SJSA1 (cell line): ENCODE measurements at regions not wholly inside any gene's neighbourhood (a gene's known extent, or its start where the extent isn't known, plus 50 kb on each side); places are given as distances from the start of the nearest gene placed in this dataset.

Source experiments
- DNase-seq, 2 experiments: peaks; one replicate each; pipeline ENCODE4 v3.0.0-alpha.2; 2015 to 2020; ENCODE audit warnings: low spot score in 2 of 2, low read depth in 1 of 2
- H3K27ac ChIP-seq: fragments of 250-450 bp; sonication (Bioruptor Pico); 2 replicates; pipeline ENCODE4 v1.5.1; 2020; ENCODE audit warnings: mild to moderate bottlenecking, moderate library complexity
- H3K27me3 ChIP-seq: fragments of 250-450 bp; sonication (Bioruptor Pico); replicated peaks from 2 replicates; pipeline ENCODE4 v1.5.1; 2020; ENCODE audit warnings: mild to moderate bottlenecking, moderate library complexity
- H3K36me3 ChIP-seq: fragments of 250-450 bp; sonication (Bioruptor Pico); 2 replicates; pipeline ENCODE4 v1.5.1; 2020; ENCODE audit warnings: mild to moderate bottlenecking
- H3K4me1 ChIP-seq: fragments of 250-450 bp; sonication (Bioruptor Pico); replicated peaks from 2 replicates; pipeline ENCODE4 v1.6.1; 2021; ENCODE audit warnings: mild to moderate bottlenecking
- H3K4me3 ChIP-seq: fragments of 250-450 bp; sonication (Bioruptor Pico); 2 replicates; pipeline ENCODE4 v1.5.1; 2020; ENCODE audit warnings: mild to moderate bottlenecking
- H3K9me3 ChIP-seq: fragments of 250-450 bp; sonication (Bioruptor Pico); replicated peaks from 2 replicates; pipeline ENCODE4 v1.5.1; 2020; ENCODE audit warnings: mild to moderate bottlenecking

- no peaks in the 10 kb centered on the region for H3K36me3 ChIP-seq
- H3K4me1 ChIP-seq: no peaks in the 10 kb centered on the region
- no peak overlapping the region for H3K27ac ChIP-seq
- no peaks in the 10 kb centered on the region for H3K27me3 ChIP-seq
- no peak overlapping the region for H3K4me3 ChIP-seq
- H3K9me3 ChIP-seq: no peaks in the 10 kb centered on the region
- DNase-seq: no peak
Observed at GRCh38 chr13:106259928-106260327, 275.5 kb downstream of the EFNB2 start.

GRCh38 chr13:106246666-106247188, 288.7 kb downstream of the EFNB2 start:
- no peak overlapping the region for H3K27ac ChIP-seq

GRCh38 chr13:106246242-106246641, 289.2 kb downstream of the EFNB2 start:
- no peaks in the 10 kb centered on the region for H3K27me3 ChIP-seq
- no peaks in the 10 kb centered on the region for H3K4me1 ChIP-seq
- H3K9me3 ChIP-seq: no peaks in the 10 kb centered on the region
- H3K36me3 ChIP-seq: no peaks in the 10 kb centered on the region
- H3K4me3 ChIP-seq: no peak overlapping the region
- H3K27ac ChIP-seq: no peak overlapping the region
- no peak for DNase-seq

More at GRCh38 chr13:106246666-106247188, 288.7 kb downstream of the EFNB2 start:
- Histone ChIP-seq H3K36me3 (no peaks in the 10 kb centered on the region), H3K9me3 (no peaks in the 10 kb centered on the region), H3K4me1 (no peaks in the 10 kb centered on the region), H3K4me3 (no peak overlapping the region), H3K27me3 (no peaks in the 10 kb centered on the region)
- no peak for DNase-seq

GRCh38 chr13:106243011-106243565, 292.4 kb downstream of the EFNB2 start:
- Histone ChIP-seq H3K9me3 (no peaks in the 10 kb centered on the region), H3K36me3 (no peaks in the 10 kb centered on the region), H3K4me1 (no peaks in the 10 kb centered on the region), H3K27ac (no peak overlapping the region), H3K27me3 (no peaks in the 10 kb centered on the region), H3K4me3 (no peak overlapping the region)
- no peak for DNase-seq

GRCh38 chr13:106241974-106242953, 293.2 kb downstream of the EFNB2 start:
- DNase-seq: no peak
- Histone ChIP-seq H3K27ac (no peak overlapping the region), H3K36me3 (no peaks in the 10 kb centered on the region), H3K4me1 (no peaks in the 10 kb centered on the region), H3K9me3 (no peaks in the 10 kb centered on the region), H3K4me3 (no peak overlapping the region), H3K27me3 (no peaks in the 10 kb centered on the region)

- Histone ChIP-seq H3K27me3 (no peaks in the 10 kb centered on the region), H3K9me3 (no peaks in the 10 kb centered on the region), H3K4me1 (no peaks in the 10 kb centered on the region), H3K36me3 (no peaks in the 10 kb centered on the region), H3K27ac (no peak overlapping the region), H3K4me3 (no peak overlapping the region)
- DNase-seq: no peak
Observed at GRCh38 chr13:106238690-106239089, 296.8 kb downstream of the EFNB2 start.

GRCh38 chr13:106234636-106235035, 300.8 kb downstream of the EFNB2 start:
- Histone ChIP-seq H3K9me3 (no peaks in the 10 kb centered on the region), H3K4me1 (peaks cover 7% of the 10 kb centered on the region), H3K27me3 (no peaks in the 10 kb centered on the region), H3K36me3 (no peaks in the 10 kb centered on the region), H3K27ac (no peak overlapping the region), H3K4me3 (no peak overlapping the region)
- no peak for DNase-seq

GRCh38 chr13:106233134-106233735, 302.2 kb downstream of the EFNB2 start:
- H3K9me3 ChIP-seq: no peaks in the 10 kb centered on the region
- no peaks in the 10 kb centered on the region for H3K27me3 ChIP-seq

GRCh38 chr13:106232681-106233080, 302.8 kb downstream of the EFNB2 start:
- Histone ChIP-seq H3K4me1 (peaks cover 7% of the 10 kb centered on the region), H3K27ac (no peak overlapping the region), H3K4me3 (no peak overlapping the region), H3K36me3 (no peaks in the 10 kb centered on the region), H3K27me3 (no peaks in the 10 kb centered on the region), H3K9me3 (no peaks in the 10 kb centered on the region)
- DNase-seq: no peak

More at GRCh38 chr13:106233134-106233735, 302.2 kb downstream of the EFNB2 start:
- Histone ChIP-seq H3K27ac (no peak overlapping the region), H3K36me3 (no peaks in the 10 kb centered on the region), H3K4me3 (no peak overlapping the region), H3K4me1 (peaks cover 7% of the 10 kb centered on the region)
- no peak for DNase-seq

GRCh38 chr13:106230450-106230849, 305.0 kb downstream of the EFNB2 start:
- Histone ChIP-seq H3K4me1 (peaks cover 7% of the 10 kb centered on the region), H3K9me3 (no peaks in the 10 kb centered on the region), H3K36me3 (no peaks in the 10 kb centered on the region), H3K27me3 (no peaks in the 10 kb centered on the region), H3K27ac (no peak overlapping the region), H3K4me3 (no peak overlapping the region)
- peak in 1 of 2 experiments; percentile 15 for DNase-seq

- DNase-seq: no peak
- Histone ChIP-seq H3K4me1 (peaks cover 2% of the 10 kb centered on the region), H3K9me3 (no peaks in the 10 kb centered on the region), H3K27me3 (no peaks in the 10 kb centered on the region; the same call in none of the 2 replicates), H3K4me3 (no peak overlapping the region), H3K36me3 (no peaks in the 10 kb centered on the region), H3K27ac (no peak overlapping the region)
Observed at GRCh38 chr13:106225126-106225525, 310.3 kb downstream of the EFNB2 start.

- no peak overlapping the region for H3K27ac ChIP-seq
- no peak for DNase-seq
- H3K27me3 ChIP-seq: no peaks in the 10 kb centered on the region; the same call in none of the 2 replicates
- no peak overlapping the region for H3K4me3 ChIP-seq
- H3K9me3 ChIP-seq: no peaks in the 10 kb centered on the region
- no peaks in the 10 kb centered on the region for H3K36me3 ChIP-seq
- H3K4me1 ChIP-seq: no peaks in the 10 kb centered on the region
Observed at GRCh38 chr13:106220211-106220610, 315.3 kb downstream of the EFNB2 start.

- no peaks in the 10 kb centered on the region for H3K36me3 ChIP-seq
- peaks cover 40% of the 10 kb centered on the region for H3K27me3 ChIP-seq
- no peaks in the 10 kb centered on the region for H3K4me1 ChIP-seq
- DNase-seq: no peak
- H3K4me3 ChIP-seq: no peak overlapping the region
- H3K27ac ChIP-seq: no peak overlapping the region
- H3K9me3 ChIP-seq: no peaks in the 10 kb centered on the region
Observed at GRCh38 chr13:106213028-106213757, 322.3 kb downstream of the EFNB2 start.
